Endodermal cell (in vitro differentiated cells): ENCODE measurements at regions not wholly inside any gene's neighbourhood (a gene's known extent, or its start where the extent isn't known, plus 50 kb on each side); places are given as distances from the start of the nearest gene placed in this dataset.

Experiments
- DNase-seq: peaks from one replicate; pipeline ENCODE4 v3.0.0-alpha.2; 2017
- H3K27ac ChIP-seq: 2 replicates; pipeline ENCODE4 v1.5.1; 2013; ENCODE audit warnings: mild to moderate bottlenecking, low read depth, low read length, moderate library complexity
- H3K27me3 ChIP-seq: 2 replicates; pipeline ENCODE4 v1.6.1; 2013; ENCODE audit warnings: mild to moderate bottlenecking, low read length, moderate library complexity; ENCODE audit not compliant: insufficient read depth, control insufficient read depth, poor library complexity, severe bottlenecking
- H3K36me3 ChIP-seq: 2 replicates; pipeline ENCODE4 v1.7.0; 2013; ENCODE audit warnings: mild to moderate bottlenecking, low read length, moderate library complexity; ENCODE audit not compliant: control insufficient read depth, insufficient read depth
- H3K4me1 ChIP-seq: one replicate; pipeline ENCODE4 v1.7.0; 2013; ENCODE audit warnings: low read length; ENCODE audit not compliant: control insufficient read depth, insufficient read depth
- H3K4me3 ChIP-seq: 2 replicates; pipeline ENCODE4 v1.5.1; 2013; ENCODE audit warnings: mild to moderate bottlenecking, low read length, moderate library complexity
- H3K9ac ChIP-seq: 2 replicates; pipeline ENCODE4 v1.6.1; 2013; ENCODE audit warnings: mild to moderate bottlenecking, low read length, moderate library complexity; ENCODE audit not compliant: poor library complexity, severe bottlenecking; ENCODE audit errors: extremely low read depth
- H3K9me3 ChIP-seq: 2 replicates; pipeline ENCODE4 v1.6.1; 2013; ENCODE audit warnings: mild to moderate bottlenecking, low read length, moderate library complexity; ENCODE audit not compliant: control insufficient read depth
- H3K27ac Mint-ChIP-seq: 2 replicates; pipeline ENCODE4 v1.8.0; 2020; ENCODE audit warnings: mixed read lengths
- H3K27me3 Mint-ChIP-seq: 2 replicates; pipeline ENCODE4 v1.8.0; 2021; ENCODE audit warnings: mild to moderate bottlenecking, mixed read lengths; ENCODE audit not compliant: insufficient read depth
- H3K36me3 Mint-ChIP-seq: 2 replicates; pipeline ENCODE4 v1.8.0; 2020; ENCODE audit warnings: low read depth, mixed read lengths
- H3K4me1 Mint-ChIP-seq: 2 replicates; pipeline ENCODE4 v1.8.0; 2020; ENCODE audit warnings: mixed read lengths
- H3K4me3 Mint-ChIP-seq: 2 replicates; pipeline ENCODE4 v1.8.0; 2020; ENCODE audit warnings: mild to moderate bottlenecking, moderate library complexity, mixed read lengths
- H3K9me3 Mint-ChIP-seq: 2 replicates; pipeline ENCODE4 v1.8.0; 2020; ENCODE audit warnings: mild to moderate bottlenecking, mixed read lengths
- CTCF ChIP-seq: fragments of 200-600 bp; sonication (generic); conservative IDR thresholded peaks from 2 replicates; pipeline ENCODE4 v1.5.0; 2021; ENCODE audit warnings: antibody characterized with exemption, mild to moderate bottlenecking
- WGBS, 2 experiments: methylation state at CpG; one replicate each; pipeline versions ENCODE4 v1.1.5 to v1.1.7; 2013; ENCODE audit warnings: missing lambda C conversion rate in 2 of 2, mixed read lengths in 1 of 2; ENCODE audit not compliant: insufficient coverage in 1 of 2, insufficient read length in 1 of 2; 5-methylcytosine and 5-hydroxymethylcytosine counted together

GRCh38 chr13:79245937-79246577 lies 160.0 kb downstream of the RBM26 start:
- peaks cover 27% of the 10 kb centered on the region for H3K4me1 Mint-ChIP-seq
- H3K36me3 Mint-ChIP-seq = no peaks in the 10 kb centered on the region
- no peak overlapping the region for H3K4me3 ChIP-seq
- H3K27me3 Mint-ChIP-seq = peaks cover 3% of the 10 kb centered on the region
- no peaks in the 10 kb centered on the region for H3K36me3 ChIP-seq
- no peaks in the 10 kb centered on the region for H3K27me3 ChIP-seq
- no peak overlapping the region for H3K4me3 Mint-ChIP-seq
- no peak overlapping the region for H3K27ac ChIP-seq
- 72 to 82% methylated on average over 8 of the region's 8 CpGs for WGBS, 2 experiments
- peaks cover 2% of the 10 kb centered on the region for H3K9me3 Mint-ChIP-seq
- H3K9ac ChIP-seq = no peak overlapping the region
- no peaks in the 10 kb centered on the region for H3K9me3 ChIP-seq
- TF ChIP-seq CTCF = no peak
- peak overlapping the region; percentile 31 for H3K27ac Mint-ChIP-seq
- peaks cover 2% of the 10 kb centered on the region for H3K4me1 ChIP-seq
- DNase-seq = peak; percentile 49

DNA sequence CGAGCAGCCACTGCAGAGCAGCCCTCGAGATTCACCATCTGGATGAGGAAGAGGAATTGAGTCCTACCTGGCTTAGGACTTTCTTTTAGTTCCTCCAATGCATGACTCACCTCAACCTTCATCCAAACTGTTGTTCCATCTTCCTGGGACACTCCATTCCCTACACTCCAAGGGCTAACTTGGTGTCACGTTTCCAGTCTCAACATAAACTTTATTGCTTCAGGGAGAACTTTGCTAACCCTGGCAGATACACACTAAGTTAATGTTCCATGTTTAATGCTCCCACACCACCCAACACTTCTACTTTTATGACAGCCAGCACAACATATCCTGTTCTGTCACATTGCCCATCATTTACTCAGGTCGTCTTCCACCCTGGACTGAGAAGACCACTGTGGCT lies 164.4 kb downstream of the RBM26 start:
- peaks cover 42% of the 10 kb centered on the region for H3K4me1 Mint-ChIP-seq
- DNase-seq = no peak
- H3K27ac Mint-ChIP-seq = peak overlapping the region; percentile 45
- peaks cover 3% of the 10 kb centered on the region for H3K27me3 Mint-ChIP-seq
- no peaks in the 10 kb centered on the region for H3K36me3 ChIP-seq
- WGBS, 2 experiments = 84 to 89% methylated on average over 3 to 4 of the region's 4 CpGs
- no peaks in the 10 kb centered on the region for H3K27me3 ChIP-seq
- H3K9ac ChIP-seq = no peak overlapping the region
- TF ChIP-seq CTCF = no peak
- no peak overlapping the region for H3K27ac ChIP-seq
- H3K9me3 Mint-ChIP-seq = no peaks in the 10 kb centered on the region
- no peak overlapping the region for H3K4me3 ChIP-seq
- H3K4me1 ChIP-seq = peaks cover 2% of the 10 kb centered on the region
- no peaks in the 10 kb centered on the region for H3K36me3 Mint-ChIP-seq
- no peaks in the 10 kb centered on the region for H3K9me3 ChIP-seq
- H3K4me3 Mint-ChIP-seq = no peak overlapping the region

DNA sequence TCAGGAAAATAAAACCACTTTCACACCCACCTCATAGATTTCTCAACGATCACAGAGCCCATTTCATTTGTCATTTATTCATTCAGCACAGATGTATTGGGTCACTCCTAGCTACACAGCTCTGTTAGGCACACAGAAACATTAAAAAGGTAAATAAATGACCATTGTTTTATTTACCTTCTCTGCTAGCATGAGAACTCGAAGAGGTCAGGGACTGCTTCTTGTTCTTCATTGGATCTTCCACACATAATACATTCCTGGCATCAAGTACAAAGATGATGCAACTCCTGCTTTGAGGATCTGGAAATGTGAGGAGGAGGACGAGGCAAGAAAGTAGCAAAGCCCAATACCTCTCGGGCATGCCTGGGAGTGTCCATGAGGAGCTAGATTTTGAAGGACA lies 168.1 kb downstream of the RBM26 start:
- WGBS, 2 experiments = 94 to 100% methylated on average over 2 to 4 of the region's 4 CpGs
- Histone ChIP-seq H3K27ac (no peak overlapping the region), H3K9ac (no peak overlapping the region), H3K36me3 (no peaks in the 10 kb centered on the region), H3K9me3 (no peaks in the 10 kb centered on the region), H3K4me3 (no peak overlapping the region), H3K4me1 (peaks cover 2% of the 10 kb centered on the region), H3K27me3 (no peaks in the 10 kb centered on the region)
- no peak for DNase-seq
- Mint-ChIP-seq H3K4me1 (peaks cover 32% of the 10 kb centered on the region), H3K36me3 (no peaks in the 10 kb centered on the region), H3K4me3 (no peak overlapping the region), H3K9me3 (peaks cover 3% of the 10 kb centered on the region), H3K27me3 (no peaks in the 10 kb centered on the region), H3K27ac (no peak overlapping the region)
- TF ChIP-seq CTCF = no peak
